Neural cell (in vitro differentiated cells): ENCODE measurements at regions not wholly inside any gene's neighbourhood (a gene's known extent, or its start where the extent isn't known, plus 50 kb on each side); places are given as distances from the start of the nearest gene placed in this dataset.

ENCODE experiments used
- H2AFZ ChIP-seq: fragments of 200-600, 300-800 bp; sonication (generic), shearing (Covaris generic); 2 replicates; pipeline ENCODE4 v1.6.0; 2014; ENCODE audit warnings: low read depth, mild to moderate bottlenecking, antibody characterized with exemption, low read length, moderate library complexity
- H3F3A ChIP-seq: fragments of 200-600 bp; shearing (Covaris generic); 2 replicates; pipeline ENCODE4 v1.6.1; 2016; ENCODE audit warnings: mild to moderate bottlenecking, moderate library complexity, mixed read lengths, antibody characterized with exemption, low read length; ENCODE audit not compliant: insufficient read depth, poor library complexity, severe bottlenecking
- H3K27ac ChIP-seq: fragments of 200-600, 300-800 bp; sonication (generic), shearing (Covaris generic); 2 replicates; pipeline ENCODE4 v1.5.1; 2014; ENCODE audit warnings: mild to moderate bottlenecking, low read length, moderate library complexity
- H3K27me3 ChIP-seq: fragments of 300-800, 200-600 bp; sonication (generic), shearing (Covaris generic); 2 replicates; pipeline ENCODE4 v1.6.0; 2014; ENCODE audit warnings: mild to moderate bottlenecking, low read depth, low read length, moderate library complexity; ENCODE audit not compliant: insufficient read depth
- H3K36me3 ChIP-seq: fragments of 300-800, 200-600 bp; sonication (generic), shearing (Covaris generic); 2 replicates; pipeline ENCODE4 v1.5.1; 2014; ENCODE audit warnings: mild to moderate bottlenecking, antibody characterized with exemption, low read length, moderate library complexity; ENCODE audit not compliant: insufficient read depth
- H3K4me2 ChIP-seq: fragments of 300-800, 200-600 bp; sonication (generic), shearing (Covaris generic); 2 replicates; pipeline ENCODE4 v1.6.0; 2014; ENCODE audit warnings: mild to moderate bottlenecking, low read length
- H3K4me3 ChIP-seq: fragments of 300-800, 200-600 bp; sonication (generic), shearing (Covaris generic); 2 replicates; pipeline ENCODE4 v1.5.1; 2014; ENCODE audit warnings: mild to moderate bottlenecking, low read length, moderate library complexity
- H3K79me2 ChIP-seq: fragments of 200-600 bp; shearing (Covaris generic); replicated peaks from 2 replicates; pipeline ENCODE4 v1.6.0; 2014; ENCODE audit warnings: mild to moderate bottlenecking, low read length, moderate library complexity; ENCODE audit not compliant: insufficient read depth
- H3K9ac ChIP-seq: fragments of 300-800, 200-600 bp; sonication (generic), shearing (Covaris generic); 2 replicates; pipeline ENCODE4 v1.6.1; 2016; ENCODE audit warnings: mild to moderate bottlenecking, low read length, mixed read lengths
- H3K9me2 ChIP-seq: fragments of 200-600 bp; shearing (Covaris generic); 2 replicates; pipeline ENCODE4 v1.6.1; 2016; ENCODE audit warnings: mild to moderate bottlenecking, low read length, mixed read lengths; ENCODE audit not compliant: insufficient read depth
- H3K9me3 ChIP-seq: fragments of 200-600, 300-800 bp; sonication (generic), shearing (Covaris generic); 2 replicates; pipeline ENCODE4 v1.6.1; 2016; ENCODE audit warnings: mild to moderate bottlenecking, mixed run types, low read length, moderate library complexity, mixed read lengths
- H4K20me1 ChIP-seq: fragments of 200-600 bp; shearing (Covaris generic); 2 replicates; pipeline ENCODE4 v1.6.1; 2016; ENCODE audit warnings: mild to moderate bottlenecking, mixed run types; ENCODE audit not compliant: insufficient read depth
- CTCF ChIP-seq: fragments of 450-650 bp; IDR thresholded peaks from 2 replicates; pipeline ENCODE4 v1.5.1; 2014; ENCODE audit warnings: antibody characterized with exemption, mild to moderate bottlenecking, moderate library complexity; ENCODE audit not compliant: poor library complexity, severe bottlenecking
- EP300 ChIP-seq: fragments of 450-650 bp; conservative IDR thresholded peaks from 2 replicates; pipeline ENCODE4 v1.6.1; 2014; ENCODE audit warnings: antibody characterized with exemption, mild to moderate bottlenecking, moderate library complexity; ENCODE audit not compliant: poor library complexity, severe bottlenecking
- EZH2 ChIP-seq: fragments of 200-600, 300-800 bp; shearing (Covaris generic), sonication (generic); IDR thresholded peaks from 2 replicates; pipeline ENCODE4 v1.6.1; 2014; ENCODE audit warnings: antibody characterized with exemption, low read length, borderline replicate concordance, mild to moderate bottlenecking; ENCODE audit not compliant: insufficient read depth, poor library complexity, severe bottlenecking
- MXI1 ChIP-seq: fragments of 450-650 bp; conservative IDR thresholded peaks from 2 replicates; pipeline ENCODE4 v1.6.1; 2014; ENCODE audit warnings: antibody characterized with exemption, mild to moderate bottlenecking; ENCODE audit not compliant: poor library complexity, severe bottlenecking
- POLR2AphosphoS5 ChIP-seq: IDR thresholded peaks from 2 replicates; pipeline ENCODE4 v1.6.1; 2012
- RAD21 ChIP-seq: fragments of 450-650 bp; conservative IDR thresholded peaks from 2 replicates; pipeline ENCODE4 v1.6.1; 2014; ENCODE audit warnings: antibody characterized with exemption, mild to moderate bottlenecking, moderate library complexity
- SMC3 ChIP-seq: fragments of 450-650 bp; conservative IDR thresholded peaks from 2 replicates; pipeline ENCODE4 v1.6.1; 2014; ENCODE audit warnings: antibody characterized with exemption, mild to moderate bottlenecking, moderate library complexity; ENCODE audit not compliant: poor library complexity
- TAF1 ChIP-seq: IDR thresholded peaks from 2 replicates; pipeline ENCODE4 v1.6.1; 2012; ENCODE audit warnings: low read depth
- TF ChIP-seq, protein P1 (sequence below): IDR thresholded peaks from 2 replicates; pipeline ENCODE4 v1.6.1; 2012; ENCODE audit warnings: borderline replicate concordance

DNA sequence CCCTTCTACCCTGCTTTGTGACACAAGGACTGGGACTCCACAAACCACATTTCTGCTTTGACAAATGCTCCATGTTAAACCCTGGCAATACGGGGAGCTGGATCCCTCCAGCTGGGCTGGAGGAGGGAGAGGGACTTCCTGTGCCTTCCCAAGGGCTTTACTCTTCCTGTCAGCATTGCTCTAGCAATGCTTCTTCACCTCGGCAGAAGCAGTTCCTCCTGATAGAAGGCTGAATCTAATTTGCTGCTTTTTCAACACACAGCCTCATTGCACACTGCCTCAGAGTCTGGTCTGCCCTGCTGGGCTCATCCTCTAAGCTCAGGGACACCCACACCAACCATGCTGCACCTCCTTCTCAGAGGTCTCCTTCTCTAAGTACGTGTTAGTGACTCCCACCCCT lies 142.8 kb upstream of the SMAD3 start:
- Histone ChIP-seq H4K20me1 (no peaks in the 10 kb centered on the region), H3K27me3 (no peaks in the 10 kb centered on the region), H3K4me3 (no peak overlapping the region), H3K4me2 (no peak overlapping the region), H3K9ac (no peak overlapping the region), H2AFZ (no peak overlapping the region), H3K9me3 (peaks cover 6% of the 10 kb centered on the region), H3K27ac (no peak overlapping the region), H3K36me3 (no peaks in the 10 kb centered on the region), H3K79me2 (no peaks in the 10 kb centered on the region), H3F3A (no peaks in the 10 kb centered on the region), H3K9me2 (no peaks in the 10 kb centered on the region)
- no peak for TF ChIP-seq MXI1

DNA sequence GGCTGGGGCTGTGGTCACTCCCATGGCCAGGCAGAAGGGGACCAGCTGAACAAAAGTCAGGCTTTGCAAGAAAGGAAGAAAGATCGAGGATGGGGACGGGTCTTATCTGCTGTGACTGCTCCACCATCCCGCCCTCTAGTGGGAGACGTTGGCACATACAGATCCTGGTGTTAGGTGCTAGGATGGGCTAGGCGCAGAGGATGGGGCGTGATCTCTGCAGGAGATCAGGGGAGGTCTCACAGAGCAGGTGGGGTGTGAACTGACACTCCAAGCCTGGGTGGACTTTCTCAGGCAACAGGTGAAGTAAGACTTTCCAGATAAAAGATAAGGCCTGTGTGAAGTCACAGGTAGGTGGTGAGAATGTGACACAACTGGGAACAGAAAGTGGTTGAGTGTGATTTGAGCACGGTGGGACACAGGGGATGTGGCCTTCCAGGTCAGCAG lies 141.9 kb upstream of the SMAD3 start:
- no peaks in the 10 kb centered on the region for H3K36me3 ChIP-seq
- H3K9me3 ChIP-seq, result peaks cover under 1% of the 10 kb centered on the region
- H4K20me1 ChIP-seq, result no peaks in the 10 kb centered on the region
- H3K4me2 ChIP-seq, result no peak overlapping the region
- H3K9me2 ChIP-seq, result no peaks in the 10 kb centered on the region
- H3F3A ChIP-seq, result no peaks in the 10 kb centered on the region
- no peak overlapping the region for H3K27ac ChIP-seq
- no peak overlapping the region for H3K4me3 ChIP-seq
- H3K79me2 ChIP-seq, result no peaks in the 10 kb centered on the region
- no peaks in the 10 kb centered on the region for H3K27me3 ChIP-seq
- no peak overlapping the region for H2AFZ ChIP-seq
- no peak overlapping the region for H3K9ac ChIP-seq
- TF ChIP-seq EZH2 (no peak), POLR2AphosphoS5 (no peak), CTCF (no peak), RAD21 (no peak), TAF1 (no peak), SMC3 (no peak), EP300 (no peak)

- Histone ChIP-seq H3K4me3 (no peak overlapping the region), H3K27me3 (no peaks in the 10 kb centered on the region), H3K36me3 (no peaks in the 10 kb centered on the region), H3F3A (no peaks in the 10 kb centered on the region), H4K20me1 (no peaks in the 10 kb centered on the region), H2AFZ (no peak overlapping the region), H3K9me3 (no peaks in the 10 kb centered on the region), H3K9ac (no peak overlapping the region), H3K9me2 (no peaks in the 10 kb centered on the region), H3K79me2 (no peaks in the 10 kb centered on the region), H3K4me2 (no peak overlapping the region), H3K27ac (no peak overlapping the region)
- TF ChIP-seq, protein P1, sequence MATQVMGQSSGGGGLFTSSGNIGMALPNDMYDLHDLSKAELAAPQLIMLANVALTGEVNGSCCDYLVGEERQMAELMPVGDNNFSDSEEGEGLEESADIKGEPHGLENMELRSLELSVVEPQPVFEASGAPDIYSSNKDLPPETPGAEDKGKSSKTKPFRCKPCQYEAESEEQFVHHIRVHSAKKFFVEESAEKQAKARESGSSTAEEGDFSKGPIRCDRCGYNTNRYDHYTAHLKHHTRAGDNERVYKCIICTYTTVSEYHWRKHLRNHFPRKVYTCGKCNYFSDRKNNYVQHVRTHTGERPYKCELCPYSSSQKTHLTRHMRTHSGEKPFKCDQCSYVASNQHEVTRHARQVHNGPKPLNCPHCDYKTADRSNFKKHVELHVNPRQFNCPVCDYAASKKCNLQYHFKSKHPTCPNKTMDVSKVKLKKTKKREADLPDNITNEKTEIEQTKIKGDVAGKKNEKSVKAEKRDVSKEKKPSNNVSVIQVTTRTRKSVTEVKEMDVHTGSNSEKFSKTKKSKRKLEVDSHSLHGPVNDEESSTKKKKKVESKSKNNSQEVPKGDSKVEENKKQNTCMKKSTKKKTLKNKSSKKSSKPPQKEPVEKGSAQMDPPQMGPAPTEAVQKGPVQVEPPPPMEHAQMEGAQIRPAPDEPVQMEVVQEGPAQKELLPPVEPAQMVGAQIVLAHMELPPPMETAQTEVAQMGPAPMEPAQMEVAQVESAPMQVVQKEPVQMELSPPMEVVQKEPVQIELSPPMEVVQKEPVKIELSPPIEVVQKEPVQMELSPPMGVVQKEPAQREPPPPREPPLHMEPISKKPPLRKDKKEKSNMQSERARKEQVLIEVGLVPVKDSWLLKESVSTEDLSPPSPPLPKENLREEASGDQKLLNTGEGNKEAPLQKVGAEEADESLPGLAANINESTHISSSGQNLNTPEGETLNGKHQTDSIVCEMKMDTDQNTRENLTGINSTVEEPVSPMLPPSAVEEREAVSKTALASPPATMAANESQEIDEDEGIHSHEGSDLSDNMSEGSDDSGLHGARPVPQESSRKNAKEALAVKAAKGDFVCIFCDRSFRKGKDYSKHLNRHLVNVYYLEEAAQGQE, result no peak
- TF ChIP-seq RAD21 (no peak), EP300 (no peak), MXI1 (no peak), EZH2 (no peak)
These were observed 140.5 kb upstream of the SMAD3 start for GRCh38 chr15:66924889-66925288.
